ENCODE measurements at regions not wholly inside any gene's neighbourhood (a gene's known extent, or its start where the extent isn't known, plus 50 kb on each side); places are given as distances from the start of the nearest gene placed in this dataset.
"Not testable (repeated sequence)": the region's sequence is repeated elsewhere in the genome, so short reads cannot be mapped to it uniquely, and the experiment has no call there.

DNA sequence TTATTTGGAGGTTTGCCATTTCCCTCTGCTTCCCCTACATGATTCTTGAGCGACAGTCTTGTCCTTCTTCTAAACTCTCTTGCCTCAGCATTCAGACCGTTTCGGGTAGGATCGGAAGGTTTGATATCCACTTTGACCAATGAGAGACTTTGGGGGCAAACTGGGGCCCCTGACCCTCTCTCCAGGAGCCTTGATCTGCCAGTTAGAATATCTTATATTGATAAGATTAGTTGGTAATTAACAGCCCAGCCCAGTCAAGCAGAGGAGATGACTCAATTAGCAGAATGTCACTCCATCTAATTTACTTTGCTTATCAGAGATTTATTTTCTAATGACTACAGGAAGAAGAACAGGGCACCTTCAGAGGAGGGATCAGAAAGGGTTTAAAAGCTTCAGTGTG is 532.8 kb downstream of the XYLT1 start:
- no peak for DNase-seq (ENCODE audit: low read depth)
- in situ Hi-C loops (cut with HindIII; ENCODE audit: low sequenced_read_pairs) = no loop called here
- no peak overlapping the region for H3K4me3 ChIP-seq (ENCODE audit: low read depth, low read length)
- TF ChIP-seq, protein P1, sequence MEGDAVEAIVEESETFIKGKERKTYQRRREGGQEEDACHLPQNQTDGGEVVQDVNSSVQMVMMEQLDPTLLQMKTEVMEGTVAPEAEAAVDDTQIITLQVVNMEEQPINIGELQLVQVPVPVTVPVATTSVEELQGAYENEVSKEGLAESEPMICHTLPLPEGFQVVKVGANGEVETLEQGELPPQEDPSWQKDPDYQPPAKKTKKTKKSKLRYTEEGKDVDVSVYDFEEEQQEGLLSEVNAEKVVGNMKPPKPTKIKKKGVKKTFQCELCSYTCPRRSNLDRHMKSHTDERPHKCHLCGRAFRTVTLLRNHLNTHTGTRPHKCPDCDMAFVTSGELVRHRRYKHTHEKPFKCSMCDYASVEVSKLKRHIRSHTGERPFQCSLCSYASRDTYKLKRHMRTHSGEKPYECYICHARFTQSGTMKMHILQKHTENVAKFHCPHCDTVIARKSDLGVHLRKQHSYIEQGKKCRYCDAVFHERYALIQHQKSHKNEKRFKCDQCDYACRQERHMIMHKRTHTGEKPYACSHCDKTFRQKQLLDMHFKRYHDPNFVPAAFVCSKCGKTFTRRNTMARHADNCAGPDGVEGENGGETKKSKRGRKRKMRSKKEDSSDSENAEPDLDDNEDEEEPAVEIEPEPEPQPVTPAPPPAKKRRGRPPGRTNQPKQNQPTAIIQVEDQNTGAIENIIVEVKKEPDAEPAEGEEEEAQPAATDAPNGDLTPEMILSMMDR (IDR thresholded peaks at IDR 0.05; ENCODE audit: low read depth, low read length, missing control alignments) = no peak

DNA sequence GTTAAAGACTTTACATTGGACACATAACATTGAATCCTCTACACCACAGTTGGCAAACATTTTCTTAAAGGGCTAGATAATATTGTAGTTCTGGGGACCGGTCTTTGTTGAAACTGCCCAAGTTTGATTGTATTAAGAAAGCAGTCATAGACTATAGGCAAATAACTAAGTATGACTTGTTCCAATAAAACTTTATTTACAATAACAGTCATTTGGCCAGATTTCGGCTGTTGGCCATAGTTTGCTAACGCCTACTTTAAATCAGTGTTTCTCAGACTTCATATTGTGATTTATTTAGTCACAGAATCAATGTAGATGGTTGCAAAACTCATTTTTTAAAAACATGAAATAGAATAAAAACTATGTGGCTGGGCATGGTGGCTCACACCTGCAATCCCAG is 531.8 kb downstream of the XYLT1 start:
- in situ Hi-C loops (cut with HindIII; ENCODE audit: low sequenced_read_pairs) = no loop called here
- no peak overlapping the region for H3K4me3 ChIP-seq (ENCODE audit: low read depth, low read length)
- TF ChIP-seq, protein P1 (IDR thresholded peaks at IDR 0.05; ENCODE audit: low read depth, low read length, missing control alignments) = no peak
- no peak for DNase-seq (ENCODE audit: low read depth)

DNA sequence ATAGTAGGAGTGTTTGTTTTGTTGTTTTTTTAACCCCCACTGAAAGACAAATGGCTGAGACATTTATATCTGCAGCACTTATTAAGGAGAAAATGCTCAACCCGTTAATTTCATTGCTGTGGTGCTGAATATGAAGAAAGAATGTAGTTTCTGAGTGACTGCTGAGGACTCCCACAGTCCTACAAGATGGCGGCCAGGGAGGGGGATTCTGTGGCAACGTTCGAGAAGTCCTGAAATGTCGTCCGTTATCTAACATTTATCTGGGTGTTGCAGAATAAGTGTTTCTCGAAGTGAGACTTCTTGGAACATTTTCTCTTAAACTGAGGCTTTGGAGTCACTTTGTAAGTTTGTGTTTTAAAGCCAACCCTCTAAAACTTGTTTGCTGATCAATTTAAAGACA is 530.4 kb downstream of the XYLT1 start:
- no peak for DNase-seq (ENCODE audit: low read depth)
- TF ChIP-seq, protein P1 (IDR thresholded peaks at IDR 0.05; ENCODE audit: low read depth, low read length, missing control alignments) = no peak
- no peak overlapping the region for H3K4me3 ChIP-seq (ENCODE audit: low read depth, low read length)
- in situ Hi-C loops (cut with HindIII; ENCODE audit: low sequenced_read_pairs) = no loop called here

DNA sequence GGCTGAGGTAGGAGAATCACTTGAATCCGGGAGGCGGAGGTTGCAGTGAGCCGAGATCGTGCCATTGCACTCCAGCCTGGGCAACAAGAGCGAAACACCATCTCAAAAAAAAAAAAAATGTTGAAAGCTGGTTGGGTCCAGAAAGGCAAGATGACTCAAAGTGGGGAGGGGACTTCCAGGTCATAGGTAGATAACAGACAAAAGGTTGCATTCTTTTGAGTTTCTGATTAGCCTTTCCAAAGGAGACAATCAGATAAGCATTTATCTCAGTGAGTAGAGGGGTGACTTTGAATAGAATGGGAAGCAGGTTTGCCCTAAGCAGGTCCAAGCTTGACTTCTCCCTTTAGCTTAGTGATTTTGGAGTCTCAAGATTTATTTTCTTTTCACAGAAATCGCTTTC is 527.9 kb downstream of the XYLT1 start:
- DNase-seq (ENCODE audit: low read depth); H3K4me3 ChIP-seq (ENCODE audit: low read depth, low read length); in situ Hi-C loops (cut with HindIII; ENCODE audit: low sequenced_read_pairs): not testable (repeated sequence)

DNA sequence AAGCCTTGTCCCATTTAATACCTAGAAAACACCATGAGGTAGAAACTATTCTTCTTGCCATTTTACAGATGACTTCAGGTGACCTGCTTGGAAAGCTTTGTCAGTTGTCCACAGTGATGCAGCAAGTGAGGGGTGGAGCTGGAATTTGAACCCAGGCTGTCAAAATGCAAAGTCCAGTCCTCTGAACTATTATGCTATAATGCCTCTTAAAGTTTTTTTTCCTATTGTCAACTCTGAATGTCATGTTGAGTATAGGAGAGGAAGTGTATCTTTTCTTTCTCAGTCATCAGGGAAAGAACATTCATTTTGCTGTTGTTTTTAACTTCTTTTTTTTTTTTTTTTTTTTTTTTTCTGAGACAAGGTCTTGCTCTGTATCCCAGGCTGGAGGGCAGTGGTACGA is 525.6 kb downstream of the XYLT1 start:
- no peak for DNase-seq (ENCODE audit: low read depth)
- H3K4me3 ChIP-seq (ENCODE audit: low read depth, low read length) = no peak overlapping the region
- in situ Hi-C loops (cut with HindIII; ENCODE audit: low sequenced_read_pairs) = no loop called here
- TF ChIP-seq, protein P1 (IDR thresholded peaks at IDR 0.05; ENCODE audit: low read depth, low read length, missing control alignments) = no peak

DNA sequence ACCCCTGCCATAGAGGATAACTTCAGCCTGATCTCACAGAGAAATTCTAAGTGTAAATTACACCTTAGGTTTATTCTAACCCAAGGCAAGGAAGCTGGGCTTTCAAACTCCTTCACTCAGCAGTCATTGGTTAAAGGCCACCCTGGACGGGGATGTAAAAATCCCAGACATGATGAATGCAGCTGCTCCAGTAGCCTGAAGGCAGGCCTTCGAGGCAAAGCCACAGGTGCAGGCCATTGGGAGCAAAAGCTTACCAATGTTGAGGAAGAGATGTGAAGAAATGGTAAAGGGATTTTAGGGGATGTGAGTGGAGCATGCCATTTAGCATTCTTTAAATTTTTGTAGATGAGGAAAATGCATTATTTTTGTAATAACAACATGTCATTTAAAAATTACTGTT is 514.4 kb downstream of the XYLT1 start:
- DNase-seq (ENCODE audit: low read depth) = no peak
- no peak overlapping the region for H3K4me3 ChIP-seq (ENCODE audit: low read depth, low read length)
- TF ChIP-seq, protein P1 (IDR thresholded peaks at IDR 0.05; ENCODE audit: low read depth, low read length, missing control alignments) = no peak
- in situ Hi-C loops (cut with HindIII; ENCODE audit: low sequenced_read_pairs) = no loop called here

DNA sequence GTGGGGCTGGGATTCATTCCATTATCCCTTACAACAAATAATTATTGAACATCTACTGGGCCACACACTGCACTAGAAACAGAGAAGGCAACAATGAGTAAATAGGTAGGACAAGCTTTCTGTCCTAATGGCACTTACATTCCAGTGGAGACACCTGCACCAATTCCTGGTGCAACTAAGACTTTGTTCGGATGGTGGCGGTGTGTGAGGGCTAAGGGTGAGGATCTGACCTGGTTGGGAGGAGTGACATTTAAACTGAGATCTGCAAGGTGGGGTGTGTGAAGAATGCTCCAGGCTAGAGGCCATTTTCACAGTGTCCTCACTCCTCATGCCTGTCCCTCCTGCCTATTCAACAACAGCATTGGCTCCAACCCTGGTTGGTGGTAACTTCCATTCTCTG is 510.0 kb downstream of the XYLT1 start:
- in situ Hi-C loops (cut with HindIII; ENCODE audit: low sequenced_read_pairs) = no loop called here
- no peak overlapping the region for H3K4me3 ChIP-seq (ENCODE audit: low read depth, low read length)
- no peak for DNase-seq (ENCODE audit: low read depth)
- TF ChIP-seq, protein P1 (IDR thresholded peaks at IDR 0.05; ENCODE audit: low read depth, low read length, missing control alignments) = no peak
